ENCODE measurements at regions not wholly inside any gene's neighbourhood (a gene's known extent, or its start where the extent isn't known, plus 50 kb on each side); places are given as distances from the start of the nearest gene placed in this dataset.

GRCh38 chr9:86778761-86779160 is 168.5 kb downstream of the GAS1 start:
- intact Hi-C loops (cut with micrococcal nuclease), result no loop called here
- H3K4me2 ChIP-seq (ENCODE audit: insufficient read depth, low read length), result no peak overlapping the region
- DNase-seq (ENCODE audit: extremely low read depth in 1 of 4, low spot score in 3 of 4) (no peak), ATAC-seq (no peak), FAIRE-seq (no peak)
- no TSS peak for BruUV-seq (replicated peaks)
- H3K9ac ChIP-seq (ENCODE audit: insufficient read depth in 1 of 2, low read depth in 2 of 2, low read length in 2 of 2), result no peak overlapping the region
- POLR2A ChIA-PET, result no interaction called here
- no peaks in the 10 kb centered on the region for H3K9me1 ChIP-seq (ENCODE audit: control insufficient read depth, insufficient read depth, low read length)
- H3K36me3 ChIP-seq (ENCODE audit: control insufficient read depth, insufficient read depth, low read length), result no peaks in the 10 kb centered on the region
- no peaks in the 10 kb centered on the region for H3K4me1 ChIP-seq (replicated peaks in 1 of 2; ENCODE audit: control insufficient read depth in 2 of 2, insufficient read depth in 2 of 2, low read length in 2 of 2)
- no peak overlapping the region for H3K4me3 ChIP-seq
- no peak overlapping the region for H3K27ac ChIP-seq (ENCODE audit: extremely low read depth, low read depth, low read length)
- H3K27me3 ChIP-seq (ENCODE audit: control insufficient read depth in 2 of 2, insufficient read depth in 2 of 2, low read length in 2 of 2), result no peaks in the 10 kb centered on the region
- no peak overlapping the region for H2AFZ ChIP-seq (ENCODE audit: low read depth, low read length)
- no peaks in the 10 kb centered on the region for H3K79me2 ChIP-seq (ENCODE audit: control insufficient read depth, insufficient read depth, low read length)
- in situ Hi-C loops (cut with MboI), result no loop called here
- 0% methylated on average over 3 of the region's 3 CpGs for WGBS (ENCODE audit: insufficient coverage, low coverage, missing lambda C conversion rate)
- H3K9me3 ChIP-seq (replicated peaks; ENCODE audit: control insufficient read depth, insufficient read depth, low read depth, low read length), result no peaks in the 10 kb centered on the region
- CTCF ChIA-PET (ENCODE audit: low intra/inter-chr PET ratio), result no interaction called here
- no peak for TF ChIP-seq NEUROD1 (IDR thresholded peaks at IDR 0.05; ENCODE audit: borderline replicate concordance, low read depth, low read length, partially characterized antibody)
- no peak for TF ChIP-seq SMAD3 (CRISPR knock-in tag; conservative IDR thresholded peaks at IDR 0.05)
- TF ChIP-seq, protein P1, sequence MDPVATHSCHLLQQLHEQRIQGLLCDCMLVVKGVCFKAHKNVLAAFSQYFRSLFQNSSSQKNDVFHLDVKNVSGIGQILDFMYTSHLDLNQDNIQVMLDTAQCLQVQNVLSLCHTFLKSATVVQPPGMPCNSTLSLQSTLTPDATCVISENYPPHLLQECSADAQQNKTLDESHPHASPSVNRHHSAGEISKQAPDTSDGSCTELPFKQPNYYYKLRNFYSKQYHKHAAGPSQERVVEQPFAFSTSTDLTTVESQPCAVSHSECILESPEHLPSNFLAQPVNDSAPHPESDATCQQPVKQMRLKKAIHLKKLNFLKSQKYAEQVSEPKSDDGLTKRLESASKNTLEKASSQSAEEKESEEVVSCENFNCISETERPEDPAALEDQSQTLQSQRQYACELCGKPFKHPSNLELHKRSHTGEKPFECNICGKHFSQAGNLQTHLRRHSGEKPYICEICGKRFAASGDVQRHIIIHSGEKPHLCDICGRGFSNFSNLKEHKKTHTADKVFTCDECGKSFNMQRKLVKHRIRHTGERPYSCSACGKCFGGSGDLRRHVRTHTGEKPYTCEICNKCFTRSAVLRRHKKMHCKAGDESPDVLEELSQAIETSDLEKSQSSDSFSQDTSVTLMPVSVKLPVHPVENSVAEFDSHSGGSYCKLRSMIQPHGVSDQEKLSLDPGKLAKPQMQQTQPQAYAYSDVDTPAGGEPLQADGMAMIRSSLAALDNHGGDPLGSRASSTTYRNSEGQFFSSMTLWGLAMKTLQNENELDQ (CRISPR knock-in tag; IDR thresholded peaks at IDR 0.05; ENCODE audit: borderline replicate concordance), result no peak
- TF ChIP-seq RFX7 (CRISPR knock-in tag; IDR thresholded peaks at IDR 0.05), result no peak
- TF ChIP-seq NFXL1 (CRISPR knock-in tag; IDR thresholded peaks at IDR 0.05), result no peak
- H4K20me1 ChIP-seq (replicated peaks; ENCODE audit: control insufficient read depth, insufficient read depth, low read length), result no peaks in the 10 kb centered on the region

Measured in K562 (cell line).